Prostate gland (tissue), 2 donors: ENCODE measurements at regions not wholly inside any gene's neighbourhood (a gene's known extent, or its start where the extent isn't known, plus 50 kb on each side); places are given as distances from the start of the nearest gene placed in this dataset.

Experiments used
- CTCF ChIP-seq, 4 experiments: fragments of 200-600 bp in 2 of 4; fragments of 450-650 bp in 2 of 4; sonication (generic) in 2 of 4; IDR thresholded peaks; 1 replicate in 3 of 4; 2 replicates in 1 of 4; pipeline ENCODE4 v1.5.1; 2016 to 2019; ENCODE audit warnings: antibody characterized with exemption in 4 of 4, mild to moderate bottlenecking in 2 of 4, moderate library complexity in 2 of 4
- POLR2A ChIP-seq: fragments of 450-650 bp; IDR thresholded peaks from one replicate; pipeline ENCODE4 v1.6.1; 2016; ENCODE audit warnings: antibody characterized with exemption, mild to moderate bottlenecking
- POLR2AphosphoS5 ChIP-seq: sonication (generic); formaldehyde crosslinking; IDR thresholded peaks from one replicate; pipeline ENCODE4 v1.6.1; 2017; ENCODE audit warnings: antibody characterized with exemption

DNA sequence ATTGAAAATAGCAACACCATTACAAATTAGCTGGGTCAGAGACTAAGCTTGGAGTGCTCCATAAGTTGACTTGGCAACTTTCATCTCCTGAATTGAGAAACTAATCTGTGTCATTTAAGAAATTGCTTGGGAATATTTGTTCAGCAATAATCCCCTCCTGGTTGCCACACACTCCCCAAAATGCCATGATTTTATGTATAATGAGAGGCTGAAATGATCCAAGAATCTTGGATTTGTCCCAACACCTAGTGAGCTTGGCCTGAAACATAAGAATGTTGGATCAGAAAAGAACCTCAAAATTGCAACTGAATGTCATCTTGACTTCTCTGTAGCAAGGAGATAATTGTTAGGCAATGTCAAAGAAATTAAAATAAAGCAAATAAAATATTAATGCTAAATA, 805.9 kb upstream of the ADAMTS5 start:
- TF ChIP-seq CTCF (IDR thresholded peaks at IDR 0.05) (no peak), POLR2AphosphoS5 (no peak), POLR2A (no peak)
